Pons (tissue), 1 donor: ENCODE measurements at regions not wholly inside any gene's neighbourhood (a gene's known extent, or its start where the extent isn't known, plus 50 kb on each side); places are given as distances from the start of the nearest gene placed in this dataset.

ENCODE experiments used
- DNase-seq: peaks from one replicate; pipeline ENCODE4 v3.0.0-alpha.2; 2016; ENCODE audit warnings: low spot score

DNA sequence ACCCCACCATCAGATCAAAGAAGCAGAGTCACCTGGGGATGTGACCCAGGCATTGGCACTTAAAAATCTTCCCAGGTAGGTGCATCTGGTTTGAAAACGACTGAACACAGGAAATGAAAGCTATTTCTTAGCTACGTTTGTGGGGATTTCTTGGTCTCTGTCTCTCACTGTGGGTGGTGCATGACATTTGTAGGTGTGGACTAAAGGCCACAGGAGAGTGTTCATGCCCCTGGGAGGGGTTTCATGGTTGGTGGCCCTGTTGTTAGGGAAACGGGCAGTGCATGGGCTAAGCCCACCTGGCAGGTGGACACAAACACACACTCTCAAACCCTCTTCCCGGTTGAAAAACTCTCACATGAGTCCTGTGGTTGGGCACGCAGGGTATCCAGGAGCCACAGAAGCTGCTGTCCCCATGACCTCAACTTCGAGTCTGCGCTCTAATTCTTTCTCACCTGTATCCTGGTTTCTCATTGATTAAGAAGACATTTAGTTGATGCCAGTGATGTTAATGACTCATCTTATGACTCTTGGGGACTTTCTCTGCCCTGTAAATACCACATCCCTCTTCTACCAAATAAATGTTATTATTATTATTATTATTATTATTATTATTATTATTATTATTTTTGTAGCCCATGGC lies 119.4 kb downstream of the MRPS6 start:
- no peak for DNase-seq

DNA sequence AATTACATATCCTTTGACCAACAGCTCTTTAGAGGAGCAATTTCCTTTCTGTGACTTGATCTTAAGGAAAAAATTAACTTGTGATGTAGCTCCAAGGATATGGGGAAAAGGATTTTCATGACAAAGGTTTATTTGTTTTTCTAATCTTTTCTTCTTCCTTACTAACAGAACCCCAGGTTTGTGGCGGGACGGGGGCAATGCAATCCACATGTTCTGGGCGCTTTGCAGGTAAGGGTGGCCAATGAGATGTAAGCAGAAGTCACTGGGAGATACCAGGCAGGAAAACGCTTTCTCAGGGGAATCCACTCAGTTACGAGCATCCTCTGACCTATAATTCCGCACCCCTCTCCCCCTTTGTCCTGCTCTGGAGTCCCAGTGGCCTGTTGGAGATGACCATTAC lies 122.0 kb downstream of the MRPS6 start:
- DNase-seq: no peak

DNA sequence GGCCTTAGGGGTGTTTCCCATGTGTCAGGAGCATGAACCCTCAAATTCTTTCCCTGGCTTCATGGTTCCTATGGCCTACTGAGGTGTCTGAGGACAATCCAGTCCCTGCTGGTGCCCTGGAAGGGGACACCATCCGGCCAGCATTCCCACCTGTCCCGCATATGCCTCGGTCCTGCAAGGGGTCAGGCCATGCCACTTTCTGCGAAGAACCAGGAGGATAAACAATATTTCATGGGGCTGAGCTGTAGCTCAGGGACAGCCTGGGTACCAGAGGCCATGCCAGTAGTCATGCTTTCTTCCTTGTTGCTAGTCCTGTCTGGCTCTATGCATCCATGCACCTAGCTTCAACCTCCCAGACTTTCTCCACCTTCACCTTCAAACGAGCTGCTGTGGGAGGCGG lies 123.6 kb downstream of the MRPS6 start:
- DNase-seq: no peak

DNA sequence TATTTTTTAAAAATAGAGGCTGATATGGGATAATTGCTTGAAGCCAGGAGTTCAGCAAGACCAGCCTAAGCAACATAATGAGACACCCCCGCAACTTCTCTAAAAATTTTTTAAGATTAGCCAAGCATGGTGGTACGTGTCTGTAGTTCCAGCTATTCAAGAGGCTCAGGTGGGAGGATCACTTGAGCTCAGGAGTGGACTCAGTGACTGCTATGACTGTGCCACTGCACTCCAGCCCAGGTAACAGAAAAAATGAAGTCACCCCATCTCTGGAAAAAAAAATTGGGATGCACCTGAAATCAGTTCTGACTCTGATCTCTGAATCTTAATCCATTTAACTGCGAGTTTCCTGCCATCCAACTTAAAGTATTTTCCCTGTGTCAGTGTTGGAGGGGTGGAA lies 124.2 kb downstream of the MRPS6 start:
- DNase-seq: no peak

DNA sequence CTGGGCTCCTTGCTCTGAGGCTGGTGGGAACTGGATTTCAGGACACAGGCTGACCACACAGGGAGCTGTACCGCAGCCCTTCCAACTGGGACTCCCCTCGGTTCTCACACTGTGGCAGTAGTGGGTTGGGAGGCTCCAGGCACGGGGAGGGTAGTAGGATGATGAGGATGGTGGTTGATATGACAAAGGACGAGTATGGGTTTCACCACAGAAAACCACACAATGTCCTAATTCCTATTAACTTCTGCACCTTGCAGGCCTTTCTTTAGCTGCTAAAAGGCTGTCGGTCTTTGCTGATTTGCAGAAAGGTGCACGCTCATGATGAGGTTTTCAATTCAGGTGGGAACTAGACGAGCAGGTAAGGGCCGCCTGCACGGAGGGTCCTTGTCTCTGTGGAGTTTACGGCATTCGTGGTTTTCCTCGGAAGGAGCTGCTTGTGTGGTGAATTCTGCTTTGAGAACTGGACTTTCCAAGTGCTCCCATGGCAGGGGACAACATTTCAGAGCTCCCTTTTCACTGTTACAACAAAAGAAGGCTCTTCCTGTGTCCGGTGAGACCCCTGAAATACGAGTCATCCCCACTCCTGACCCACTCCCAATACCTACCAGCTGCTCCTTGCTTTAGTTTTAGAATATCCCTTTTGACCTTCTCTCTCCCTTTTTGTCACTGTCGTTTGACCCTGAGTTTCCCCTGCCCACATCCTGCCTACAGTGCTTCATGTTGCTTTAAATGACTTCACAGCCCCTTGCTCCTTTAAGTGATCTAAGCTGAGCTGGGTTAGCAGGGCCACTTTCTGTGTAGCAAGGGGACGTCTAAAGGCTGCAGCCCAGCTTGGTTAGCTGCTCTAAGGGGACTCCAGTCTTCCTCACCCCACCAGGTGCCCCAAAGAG lies 125.1 kb downstream of the MRPS6 start:
- DNase-seq: no peak

DNA sequence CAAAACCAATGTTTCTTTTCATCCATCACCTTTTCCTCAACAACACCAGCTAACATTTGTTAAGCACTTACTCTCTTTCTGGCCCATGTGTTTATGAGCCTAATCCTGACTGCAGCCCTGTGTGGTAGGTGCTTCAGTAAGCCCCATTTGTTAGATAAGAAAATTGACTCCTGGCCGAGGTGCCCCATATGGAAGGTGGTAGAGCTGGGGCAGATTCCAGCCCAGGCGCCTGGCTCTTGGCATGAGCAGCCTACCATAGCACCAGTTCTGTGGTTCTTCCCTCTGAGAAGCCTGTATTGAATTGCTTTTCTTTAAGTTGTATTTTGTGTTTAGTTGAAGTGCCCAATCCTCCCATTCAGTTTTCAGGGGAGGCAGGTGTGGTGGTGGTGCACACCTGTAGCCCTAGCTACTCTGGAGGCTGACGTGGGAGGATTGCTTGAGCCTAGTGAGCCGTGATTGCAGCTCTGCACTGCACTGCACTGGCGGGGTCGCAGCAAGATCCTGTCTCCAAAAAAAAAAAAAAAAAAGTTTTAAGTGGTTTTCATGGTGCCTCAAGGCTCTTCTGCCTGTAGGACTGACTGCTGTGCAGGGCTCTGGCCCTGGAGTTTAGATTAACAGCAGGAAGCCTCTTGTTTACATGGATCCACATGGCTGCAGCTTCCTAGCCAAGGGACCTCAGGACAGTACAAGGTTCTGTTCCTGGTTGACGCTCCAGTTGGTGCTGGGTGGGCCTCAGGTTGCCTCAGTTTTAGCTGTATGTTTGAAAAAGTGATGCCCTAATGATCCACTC lies 125.9 kb downstream of the MRPS6 start:
- DNase-seq: no peak

DNA sequence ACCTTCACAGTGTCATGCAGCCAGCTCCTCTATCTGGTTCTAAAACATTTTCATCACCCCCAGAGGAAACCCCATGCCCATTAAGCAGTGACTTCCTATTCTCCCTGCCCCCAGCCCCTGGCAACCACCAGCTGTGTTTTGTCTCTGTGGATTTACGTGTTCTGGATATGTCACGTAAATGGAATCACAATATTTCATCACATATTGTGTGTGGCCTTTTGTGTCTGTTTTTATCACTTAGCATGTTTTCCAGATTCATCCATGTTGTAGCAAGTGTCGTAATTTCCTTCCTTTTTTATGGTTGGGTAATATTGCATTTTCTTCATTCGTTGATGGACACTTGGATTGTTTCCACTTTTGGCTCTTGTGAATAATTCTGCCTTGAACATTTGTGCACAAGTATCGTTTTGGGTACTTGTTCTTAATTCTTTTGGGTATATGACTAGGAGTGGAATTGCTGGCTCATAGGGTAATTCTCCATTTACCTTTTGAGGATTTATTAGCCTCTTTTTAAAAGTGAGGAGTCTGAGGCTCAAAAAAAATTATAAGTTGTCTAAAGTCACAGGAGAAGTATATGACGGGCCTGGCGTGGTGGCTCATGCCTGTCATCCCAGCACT lies 127.0 kb downstream of the MRPS6 start:
- DNase-seq: peak; percentile 30

DNA sequence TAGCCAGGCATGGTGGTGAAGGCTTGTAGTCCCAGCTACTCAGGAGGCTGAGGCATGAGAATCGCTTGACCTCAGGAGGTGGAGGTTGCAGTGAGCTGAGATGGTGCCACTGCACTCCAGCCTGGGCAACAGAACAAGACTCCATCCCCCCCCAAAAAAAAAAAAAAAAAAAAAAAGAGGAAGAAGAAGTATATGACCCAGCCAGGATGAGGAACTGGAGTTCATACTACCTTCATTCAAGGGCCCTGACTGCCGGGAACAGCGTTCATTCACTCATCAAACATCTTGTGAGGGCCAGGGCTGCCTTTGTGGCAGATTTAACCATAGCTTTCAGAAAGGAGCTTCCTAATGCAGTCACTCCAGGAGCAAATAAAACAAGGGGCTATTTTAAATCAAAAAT lies 127.6 kb downstream of the MRPS6 start:
- no peak for DNase-seq

DNA sequence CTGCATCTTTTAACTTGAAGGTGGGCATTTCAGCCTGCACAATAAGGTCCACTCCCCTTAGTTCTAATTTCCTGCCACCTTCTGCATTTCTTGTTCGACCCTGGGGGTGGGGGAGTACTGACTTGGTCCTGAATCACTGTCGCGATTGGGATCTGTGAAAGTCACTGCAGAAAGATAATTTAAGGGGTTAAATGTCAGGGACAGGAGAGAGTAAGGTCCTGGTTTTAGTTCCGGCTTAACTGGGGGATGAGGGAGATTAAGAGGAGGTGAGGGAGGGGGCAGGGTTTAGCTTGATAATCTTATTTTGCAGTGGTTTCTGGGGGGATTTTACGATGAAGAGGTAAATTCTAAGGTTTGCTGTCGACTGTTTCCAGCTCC lies 128.1 kb downstream of the MRPS6 start:
- peak; percentile 10 for DNase-seq

DNA sequence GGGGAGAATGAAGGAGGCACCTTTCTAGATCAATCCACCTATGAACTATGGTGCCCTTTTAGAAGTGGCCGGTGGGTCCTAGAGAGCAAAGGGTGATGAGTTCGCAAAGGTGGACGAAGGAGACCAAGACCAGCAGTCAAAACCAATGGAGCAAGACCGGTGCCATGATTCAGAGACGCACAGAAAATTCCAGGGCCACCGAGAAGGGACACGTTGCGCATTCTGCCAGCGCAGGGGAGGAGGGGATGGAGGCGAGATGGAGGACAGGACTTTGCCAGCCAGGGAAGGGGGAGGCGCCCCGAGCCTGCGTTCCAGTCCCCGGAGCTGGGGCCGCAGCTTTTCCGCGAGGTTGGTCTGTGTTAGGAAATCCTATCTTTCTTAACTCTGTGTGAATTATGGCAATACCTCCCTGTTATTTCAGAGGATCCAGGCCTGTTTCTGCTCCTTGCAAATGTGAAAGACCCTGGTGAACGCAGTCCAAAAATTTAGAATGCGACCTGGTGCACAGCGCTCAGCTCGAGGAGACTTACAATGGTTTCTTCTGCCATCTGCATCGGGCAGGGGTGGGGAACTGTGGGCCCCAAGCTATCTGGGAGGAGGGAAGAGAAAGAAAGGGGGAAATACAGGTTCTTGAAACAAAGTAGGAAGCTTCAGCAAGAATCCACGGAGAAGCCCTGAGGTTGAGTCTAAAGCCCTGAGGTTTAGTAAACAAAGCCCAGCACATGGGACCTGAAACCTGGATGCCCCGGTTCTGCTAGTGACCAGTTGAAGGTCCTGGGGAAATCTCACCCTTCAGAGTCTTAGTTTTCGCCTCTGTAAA lies 129.4 kb downstream of the MRPS6 start:
- peak; percentile 37 for DNase-seq

DNA sequence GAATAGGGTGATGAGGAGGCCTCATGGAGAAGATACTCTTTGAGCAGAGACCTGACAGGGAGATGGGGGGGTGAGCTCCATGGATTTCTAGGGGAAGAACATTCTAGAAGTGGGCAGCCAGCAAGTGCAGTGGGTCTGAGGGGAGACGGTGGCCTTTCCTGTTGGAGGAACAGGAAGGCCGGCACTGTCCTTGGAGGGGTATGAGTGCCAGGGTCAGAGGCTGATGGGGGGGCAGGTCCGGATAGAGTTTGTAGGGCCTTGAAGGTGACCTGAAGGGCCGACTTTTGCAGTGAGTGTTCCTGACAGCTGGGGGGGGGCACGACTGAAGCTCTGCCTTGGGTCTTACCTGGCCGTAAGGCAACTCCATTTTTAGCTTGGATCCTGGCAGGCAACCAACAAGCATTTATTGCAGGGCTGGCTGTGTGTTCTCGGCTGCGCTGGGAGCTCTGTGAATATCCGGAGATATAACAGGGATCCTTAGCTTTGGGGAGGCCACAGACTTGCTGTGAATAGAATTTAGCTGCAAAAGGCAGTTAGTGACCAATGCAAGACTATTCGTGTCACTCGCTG lies 130.6 kb downstream of the MRPS6 start:
- DNase-seq: no peak

DNA sequence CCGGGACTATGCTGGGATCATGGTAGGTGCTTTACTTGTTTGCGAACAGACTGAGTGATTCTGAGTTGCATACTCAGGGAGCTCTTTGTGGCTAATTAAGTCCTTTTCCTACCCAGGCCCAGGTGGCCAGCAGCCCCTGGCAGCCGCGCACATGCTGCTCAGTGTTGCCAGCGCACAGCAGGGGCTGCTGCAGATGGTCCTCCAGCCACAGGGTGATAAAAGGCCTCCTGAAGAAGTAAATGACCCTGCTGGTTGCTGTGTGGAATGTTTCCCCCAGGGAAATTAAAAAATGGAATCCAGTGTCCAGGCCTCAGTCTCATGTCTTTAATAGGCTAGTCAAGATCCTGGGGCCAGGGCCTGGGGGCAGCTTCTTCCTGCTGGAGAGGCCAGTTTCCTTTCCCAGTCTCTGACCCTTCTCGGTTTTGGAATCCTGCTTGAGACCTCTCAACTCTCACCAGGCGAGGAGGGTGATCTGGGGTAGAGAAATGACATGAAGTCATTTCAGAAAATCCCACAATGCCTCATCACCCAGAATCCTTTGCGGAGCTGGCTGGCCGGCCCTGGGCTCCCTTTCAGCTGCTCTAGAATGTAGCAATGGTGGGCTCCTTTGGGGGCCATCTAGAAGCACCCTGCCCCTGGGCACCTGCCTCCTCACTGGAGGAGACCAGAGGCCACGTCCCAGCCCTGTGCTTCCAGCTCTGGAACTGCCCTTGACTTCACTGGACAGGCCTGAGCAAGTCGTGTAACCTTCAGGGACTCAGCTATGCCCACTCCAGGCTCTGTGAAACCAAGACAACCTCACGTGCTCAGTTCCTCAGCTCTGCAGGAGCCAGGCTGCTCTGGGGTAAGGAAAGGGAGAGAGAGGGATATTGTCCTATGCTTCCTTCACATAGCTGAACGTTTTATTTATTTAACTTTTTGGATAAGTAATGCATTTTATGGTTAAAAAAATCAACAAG lies 131.4 kb downstream of the MRPS6 start:
- DNase-seq: peak; percentile 12

DNA sequence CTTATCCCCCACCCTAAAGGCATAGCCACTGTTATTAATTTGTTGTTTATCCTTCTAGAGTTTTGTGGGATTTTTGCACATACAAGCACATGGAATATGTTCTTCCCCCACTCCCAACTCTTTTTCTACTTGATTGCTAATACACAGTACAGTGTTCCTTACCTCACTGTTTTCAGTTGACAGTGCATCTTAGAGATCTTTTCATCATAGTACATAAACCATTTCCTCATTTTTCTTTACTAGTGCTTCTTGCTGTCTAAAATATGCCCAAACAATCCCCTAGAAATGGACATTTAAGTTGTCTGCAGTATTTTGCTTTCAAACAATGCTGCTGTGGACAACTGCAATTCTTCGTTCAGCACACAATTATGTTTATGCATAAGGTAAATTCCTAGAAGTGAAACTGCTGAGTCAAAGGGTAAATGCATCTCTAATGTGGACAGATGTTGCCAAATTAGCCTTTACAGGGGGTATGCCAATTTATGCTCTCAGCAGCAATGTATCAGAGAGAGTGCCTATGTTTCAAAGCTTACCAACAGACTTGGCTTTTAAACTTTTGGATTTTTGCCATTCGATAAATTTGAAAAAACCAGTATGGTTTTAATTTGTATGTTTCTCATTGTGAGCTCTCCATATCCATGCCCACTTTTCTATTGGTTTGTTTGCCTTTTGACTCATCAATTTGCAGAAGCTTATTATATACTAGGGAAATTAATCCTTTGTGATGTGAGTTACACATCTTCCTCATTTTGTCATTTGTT lies 132.6 kb downstream of the MRPS6 start:
- no peak for DNase-seq

DNA sequence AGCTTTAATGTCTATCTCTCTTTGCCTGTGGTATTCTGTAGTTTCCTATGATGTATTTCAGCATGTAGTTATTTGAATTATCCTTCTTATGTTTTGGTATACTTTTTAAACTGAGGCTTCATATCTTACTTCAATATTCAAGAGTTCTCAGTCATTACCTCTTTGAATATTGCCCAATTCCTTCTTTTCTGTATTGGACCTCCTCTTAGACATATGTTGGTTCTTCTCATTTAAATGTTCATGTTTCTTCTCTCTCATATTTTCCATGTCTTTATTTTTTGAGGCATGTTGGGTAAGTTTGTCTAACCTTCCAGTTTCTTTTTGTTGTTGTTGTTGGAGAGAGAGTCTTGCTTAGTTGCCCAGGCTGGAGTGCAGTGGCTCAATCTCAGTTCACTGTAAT lies 140.6 kb downstream of the MRPS6 start:
- no peak for DNase-seq

DNA sequence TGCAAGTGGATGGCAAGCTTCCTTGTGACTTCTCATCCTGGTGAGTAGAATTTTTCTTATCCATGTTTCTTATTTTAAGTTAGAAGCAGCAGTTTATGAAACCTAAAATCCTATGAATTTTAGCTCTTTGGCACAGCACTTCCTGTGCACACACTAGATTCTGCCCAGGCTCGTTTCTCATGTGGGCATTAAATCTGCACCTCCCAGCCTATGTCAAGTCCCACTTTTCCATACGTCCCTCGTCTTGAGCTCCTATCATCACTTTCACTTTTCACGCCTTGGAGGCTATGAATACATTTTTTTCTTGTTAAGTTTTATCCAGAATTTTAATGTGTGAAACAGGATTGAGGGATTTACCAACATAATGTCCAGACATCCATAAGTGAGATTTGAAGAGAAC lies 142.1 kb downstream of the MRPS6 start:
- no peak for DNase-seq

DNA sequence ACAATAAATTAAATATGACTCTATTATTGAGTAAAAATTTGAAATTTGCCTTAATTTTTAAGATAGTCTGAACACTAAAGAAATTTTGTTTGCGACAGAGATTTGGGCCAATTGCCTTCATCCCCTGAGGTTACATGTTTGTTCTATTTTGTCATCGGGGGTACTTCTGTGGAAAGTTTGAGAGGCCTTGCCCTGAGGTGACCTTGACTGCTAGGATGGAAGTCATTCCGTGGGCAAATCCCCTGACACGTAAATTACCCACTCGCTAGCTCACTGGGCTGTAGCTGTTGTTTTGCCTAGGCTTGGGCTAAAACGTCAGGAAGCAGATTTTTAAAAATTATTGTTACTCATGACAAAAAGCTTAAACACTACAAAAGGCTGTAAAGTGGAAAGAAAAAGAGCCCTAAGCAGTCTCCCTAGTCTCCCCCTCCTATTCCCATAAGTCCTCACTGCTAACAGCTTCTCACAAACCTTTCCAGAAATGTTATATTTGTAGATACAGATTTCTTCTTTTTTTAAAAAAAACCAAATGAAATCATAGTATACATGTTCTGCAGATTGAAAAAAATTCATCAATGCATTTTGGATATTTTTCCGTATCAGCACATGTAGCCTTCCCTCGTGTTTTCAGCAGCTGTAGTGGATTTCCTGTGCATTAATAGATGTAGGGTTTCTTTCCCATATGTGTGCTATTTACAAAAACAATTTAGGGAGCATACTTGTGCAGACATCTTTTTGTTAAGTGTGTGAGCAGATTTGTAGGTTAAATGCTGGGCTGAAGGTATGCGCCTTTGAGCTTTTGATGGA lies 142.7 kb downstream of the MRPS6 start:
- DNase-seq: no peak

DNA sequence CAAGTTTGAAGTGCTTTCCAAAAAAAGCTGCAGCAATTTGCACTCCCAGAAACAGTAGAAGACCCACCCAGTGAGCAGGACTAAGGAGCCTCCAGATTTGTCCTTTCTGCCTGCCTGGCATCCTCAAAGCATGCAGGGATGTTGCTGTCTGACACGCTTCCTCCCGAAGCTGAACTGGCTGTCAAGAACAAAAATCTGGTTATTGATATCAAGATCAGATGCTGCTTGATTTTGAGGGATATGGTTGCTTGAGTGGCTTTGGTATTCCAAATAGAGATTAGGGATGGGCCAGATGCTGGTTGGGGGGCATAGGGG lies 143.3 kb downstream of the MRPS6 start:
- DNase-seq: no peak

DNA sequence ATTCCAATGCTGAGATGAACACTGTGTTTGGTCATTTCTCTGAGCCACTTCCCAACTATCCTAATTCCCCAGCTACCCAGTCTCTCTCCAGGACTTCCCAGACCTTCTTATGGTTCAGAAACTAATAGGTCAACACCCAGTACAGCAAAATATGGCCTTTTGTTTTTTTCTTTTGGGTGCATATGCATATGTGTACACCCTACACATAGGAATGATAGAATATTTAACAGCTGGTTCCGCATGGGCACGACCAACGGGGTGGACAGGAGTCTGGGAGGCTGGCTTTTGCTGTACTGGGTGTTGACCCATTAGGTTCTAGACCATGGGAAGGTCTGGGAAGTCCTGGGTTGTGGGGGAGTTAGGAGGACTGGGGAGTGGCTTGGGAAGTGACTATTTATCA lies 143.9 kb downstream of the MRPS6 start:
- DNase-seq: no peak
